Thyroid gland (tissue), 4 donors: ENCODE measurements at regions not wholly inside any gene's neighbourhood (a gene's known extent, or its start where the extent isn't known, plus 50 kb on each side); places are given as distances from the start of the nearest gene placed in this dataset.

Experiments
- POLR2A ChIP-seq, 2 donors: fragments of 450-650 bp; IDR thresholded peaks; one replicate each; pipeline ENCODE4 v1.6.1; 2017; ENCODE audit warnings: antibody characterized with exemption in 2 of 2, mild to moderate bottlenecking in 2 of 2, moderate library complexity in 1 of 2
- TF ChIP-seq, protein P1 (sequence below), 6 experiments: fragments of 200-600 bp in 3 of 6; fragments of 450-650 bp in 3 of 6; sonication (generic) in 3 of 6; IDR thresholded peaks; one replicate each; pipeline ENCODE4 v1.5.1; 2016 to 2019; ENCODE audit warnings: antibody characterized with exemption in 6 of 6, mild to moderate bottlenecking in 2 of 6, inconsistent platforms in 1 of 6, moderate library complexity in 1 of 6

DNA sequence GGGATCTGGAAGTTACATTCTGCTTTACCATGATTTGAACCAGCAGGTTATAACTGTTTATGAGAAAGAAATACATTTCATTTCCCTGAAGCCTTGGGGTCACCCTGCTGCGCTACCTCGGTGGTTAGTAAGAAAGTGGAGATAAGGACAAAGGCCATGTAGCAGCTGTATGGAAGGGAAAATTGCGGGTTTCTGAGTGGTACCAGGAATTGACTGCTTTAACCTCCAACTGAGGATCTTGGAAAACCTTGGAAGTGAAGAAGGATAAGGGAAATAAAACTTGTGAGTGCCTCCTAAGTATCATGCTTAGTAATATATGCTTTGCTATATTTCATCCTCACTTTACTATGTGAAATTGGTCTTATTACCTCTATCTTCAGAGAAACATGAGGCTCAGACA lies 76.1 kb upstream of the GAP43 start:
- no peak for TF ChIP-seq POLR2A (IDR thresholded peaks at IDR 0.05)
- TF ChIP-seq, protein P1, sequence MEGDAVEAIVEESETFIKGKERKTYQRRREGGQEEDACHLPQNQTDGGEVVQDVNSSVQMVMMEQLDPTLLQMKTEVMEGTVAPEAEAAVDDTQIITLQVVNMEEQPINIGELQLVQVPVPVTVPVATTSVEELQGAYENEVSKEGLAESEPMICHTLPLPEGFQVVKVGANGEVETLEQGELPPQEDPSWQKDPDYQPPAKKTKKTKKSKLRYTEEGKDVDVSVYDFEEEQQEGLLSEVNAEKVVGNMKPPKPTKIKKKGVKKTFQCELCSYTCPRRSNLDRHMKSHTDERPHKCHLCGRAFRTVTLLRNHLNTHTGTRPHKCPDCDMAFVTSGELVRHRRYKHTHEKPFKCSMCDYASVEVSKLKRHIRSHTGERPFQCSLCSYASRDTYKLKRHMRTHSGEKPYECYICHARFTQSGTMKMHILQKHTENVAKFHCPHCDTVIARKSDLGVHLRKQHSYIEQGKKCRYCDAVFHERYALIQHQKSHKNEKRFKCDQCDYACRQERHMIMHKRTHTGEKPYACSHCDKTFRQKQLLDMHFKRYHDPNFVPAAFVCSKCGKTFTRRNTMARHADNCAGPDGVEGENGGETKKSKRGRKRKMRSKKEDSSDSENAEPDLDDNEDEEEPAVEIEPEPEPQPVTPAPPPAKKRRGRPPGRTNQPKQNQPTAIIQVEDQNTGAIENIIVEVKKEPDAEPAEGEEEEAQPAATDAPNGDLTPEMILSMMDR (IDR thresholded peaks at IDR 0.05), result no peak
